AG04449 (cell line): ENCODE measurements at regions not wholly inside any gene's neighbourhood (a gene's known extent, or its start where the extent isn't known, plus 50 kb on each side); places are given as distances from the start of the nearest gene placed in this dataset.

Source experiments
- CTCF ChIA-PET: fragments of 350-600 bp; formaldehyde crosslinking; extraction: SDS; loops from one replicate; lab custom pipeline; 2021; ENCODE audit warnings: antibody characterized with exemption; lab: Yijun Ruan, JAX
- POLR2A ChIA-PET: fragments of 400-600, 350-600 bp; formaldehyde crosslinking; extraction: SDS; loops from one replicate; lab custom pipeline; 2020; ENCODE audit warnings: antibody characterized with exemption, inconsistent platforms; lab: Yijun Ruan, JAX
- DNase-seq: peaks from one replicate; pipeline ENCODE4 v3.0.0-alpha.2; 2010; ENCODE audit warnings: low read depth, low spot score
- H3K4me3 ChIP-seq: 2 replicates; pipeline ENCODE4 v1.5.1; 2011; ENCODE audit warnings: low read depth, mild to moderate bottlenecking, control low read depth, low read length
- CTCF ChIP-seq: IDR thresholded peaks from one replicate; pipeline ENCODE4 v1.5.1; 2011; ENCODE audit warnings: mild to moderate bottlenecking, moderate library complexity, low read length, control low read depth, inconsistent platforms; ENCODE audit not compliant: insufficient read depth; ENCODE audit errors: missing control alignments

GRCh38 chr1:244191581-244191980 is 140.5 kb downstream of the ZBTB18 start:
- no peak overlapping the region for H3K4me3 ChIP-seq
- no peak for DNase-seq
- POLR2A ChIA-PET: no interaction called here
- CTCF ChIA-PET: no interaction called here
- no peak for TF ChIP-seq CTCF

GRCh38 chr1:244192325-244192724 is 141.2 kb downstream of the ZBTB18 start:
- DNase-seq: no peak
- ChIA-PET POLR2A (no interaction called here), CTCF (no interaction called here)
- TF ChIP-seq CTCF: no peak
- H3K4me3 ChIP-seq: no peak overlapping the region

- ChIA-PET POLR2A (no interaction called here), CTCF (interaction anchor here (1.2 kb wide), 1 partner anchor 12 kb away, joined by 3 read pairs; no protein-coding TSS in a partner anchor)
- DNase-seq: no peak
- H3K4me3 ChIP-seq: no peak overlapping the region
- TF ChIP-seq CTCF: no peak
Observed at GRCh38 chr1:244196571-244197285, 145.6 kb downstream of the ZBTB18 start.

GRCh38 chr1:244197851-244198375 is 146.8 kb downstream of the ZBTB18 start:
- no peak for TF ChIP-seq CTCF
- CTCF ChIA-PET: interaction anchor here (1.2 kb wide), 1 partner anchor 11 kb away, joined by 3 read pairs; no protein-coding TSS in a partner anchor
- POLR2A ChIA-PET: no interaction called here
- H3K4me3 ChIP-seq: no peak overlapping the region
- no peak for DNase-seq

GRCh38 chr1:244199902-244200301 is 148.8 kb downstream of the ZBTB18 start:
- TF ChIP-seq CTCF: no peak
- no peak overlapping the region for H3K4me3 ChIP-seq
- CTCF ChIA-PET: interaction anchor here (0.8 kb wide), 1 partner anchor 10 kb away, joined by 3 read pairs; no protein-coding TSS in a partner anchor
- no peak for DNase-seq
- POLR2A ChIA-PET: no interaction called here

GRCh38 chr1:244200596-244200995 is 149.5 kb downstream of the ZBTB18 start:
- POLR2A ChIA-PET: no interaction called here
- no peak overlapping the region for H3K4me3 ChIP-seq
- TF ChIP-seq CTCF: no peak
- DNase-seq: no peak
- CTCF ChIA-PET: interaction anchor here (0.8 to 1.8 kb wide), 2 partner anchors 9 to 19 kb away, joined by 3 read pairs; no protein-coding TSS in a partner anchor
